ENCODE measurements at regions not wholly inside any gene's neighbourhood (a gene's known extent, or its start where the extent isn't known, plus 50 kb on each side); places are given as distances from the start of the nearest gene placed in this dataset.
A peak's percentile ranks its signal among the peaks of the same experiment; 100 is the strongest.

DNA sequence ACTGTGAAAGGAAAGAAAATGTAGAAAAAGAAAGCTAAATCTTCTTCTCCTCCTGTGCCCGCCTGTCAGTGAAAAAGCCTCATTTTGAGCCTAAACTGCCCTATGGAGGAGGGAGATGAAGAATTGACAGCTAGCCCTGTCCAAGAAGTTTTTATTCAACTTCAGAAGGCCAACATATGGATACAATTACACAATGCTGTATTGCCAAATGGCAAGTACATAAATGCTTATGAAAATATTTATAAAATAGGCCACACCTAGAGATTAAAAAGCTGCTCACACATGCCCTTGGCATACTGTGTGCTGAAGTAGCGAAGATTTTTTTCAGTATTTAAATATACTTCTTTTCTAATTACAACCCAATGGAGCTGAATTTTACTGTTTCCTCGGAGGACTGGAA, 65.1 kb upstream of the NEBL start:
- no peak for DNase-seq (ENCODE audit: insufficient read length, low spot score)
- FAIRE-seq, result no peak
- TF ChIP-seq POLR2A (IDR thresholded peaks at IDR 0.05; ENCODE audit: low read depth, low read length), result no peak
- no peak for TF ChIP-seq POU2F2 (IDR thresholded peaks at IDR 0.05; ENCODE audit: low read depth, low read length)

- TF ChIP-seq PAX5 (IDR thresholded peaks at IDR 0.05; ENCODE audit: insufficient read depth, low read length, severe bottlenecking), result no peak
- no peak for TF ChIP-seq POU2F2 (IDR thresholded peaks at IDR 0.05; ENCODE audit: low read depth, low read length)
- no peak for TF ChIP-seq POLR2AphosphoS5 (IDR thresholded peaks at IDR 0.05; ENCODE audit: low read depth, low read length)
- no peak for TF ChIP-seq TAF1 (IDR thresholded peaks at IDR 0.05; ENCODE audit: low read depth, low read length)
- TF ChIP-seq SPI1 (IDR thresholded peaks at IDR 0.05; ENCODE audit: low read depth, low read length), result no peak
- no peak for TF ChIP-seq POLR2A (IDR thresholded peaks at IDR 0.05; ENCODE audit: low read depth, low read length)
- FAIRE-seq, result no peak
- no peak for DNase-seq (ENCODE audit: insufficient read length, low spot score)
Measured at GRCh38 chr10:20959242-20959641, 62.1 kb upstream of the NEBL start.

GRCh38 chr10:20958764-20959163, 61.7 kb upstream of the NEBL start:
- no peak for DNase-seq (ENCODE audit: insufficient read length, low spot score)
- no peak for FAIRE-seq
- TF ChIP-seq PAX5 (IDR thresholded peaks at IDR 0.05; ENCODE audit: insufficient read depth, low read length, severe bottlenecking) (no peak), POLR2A (IDR thresholded peaks at IDR 0.05; ENCODE audit: low read depth, low read length) (no peak), TAF1 (IDR thresholded peaks at IDR 0.05; ENCODE audit: low read depth, low read length) (no peak), POLR2AphosphoS5 (IDR thresholded peaks at IDR 0.05; ENCODE audit: low read depth, low read length) (no peak), POU2F2 (IDR thresholded peaks at IDR 0.05; ENCODE audit: low read depth, low read length) (no peak), SPI1 (IDR thresholded peaks at IDR 0.05; ENCODE audit: low read depth, low read length) (no peak)

DNA sequence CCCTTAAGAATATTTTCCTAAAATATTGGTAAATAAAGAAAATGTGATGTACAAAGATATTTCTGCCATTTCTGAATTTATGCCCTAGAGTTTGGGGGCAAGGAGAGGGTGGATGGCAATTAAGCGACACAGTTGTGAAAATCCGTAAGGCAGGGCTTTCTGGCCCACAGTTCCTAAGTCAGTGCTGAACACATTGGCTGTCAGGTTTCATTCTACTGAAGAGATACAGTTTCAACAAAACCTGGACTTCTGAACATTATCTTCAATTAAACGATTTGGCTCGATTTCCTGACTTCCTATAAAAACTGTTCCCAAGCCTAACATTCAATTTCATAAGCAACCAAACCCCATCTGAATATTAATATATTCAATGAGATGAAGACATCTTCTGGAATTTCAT, 61.1 kb upstream of the NEBL start:
- no peak for FAIRE-seq

DNA sequence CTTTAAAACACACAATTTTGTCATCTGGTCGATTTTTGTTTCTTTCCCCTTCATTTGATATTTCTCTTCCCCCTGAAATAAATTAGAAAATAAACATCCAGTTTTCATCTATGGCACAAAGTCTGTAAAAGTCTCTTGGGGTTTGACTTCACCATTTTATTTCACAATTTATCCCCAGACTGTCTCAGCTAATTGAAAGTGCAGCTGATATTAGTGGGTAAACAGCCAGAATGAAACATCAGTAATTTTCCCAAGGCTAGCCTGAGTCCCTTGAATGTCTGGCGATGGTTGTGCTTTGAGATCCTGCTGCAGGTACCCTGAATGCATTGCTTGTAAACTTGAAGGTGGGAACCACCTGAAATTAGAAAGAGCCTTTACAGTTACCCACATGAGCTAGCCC, 60.6 kb upstream of the NEBL start:
- DNase-seq (ENCODE audit: insufficient read length, low spot score), result no peak
- TF ChIP-seq TAF1 (IDR thresholded peaks at IDR 0.05; ENCODE audit: low read depth, low read length), result no peak
- TF ChIP-seq PAX5 (IDR thresholded peaks at IDR 0.05; ENCODE audit: insufficient read depth, low read length, severe bottlenecking), result no peak
- no peak for TF ChIP-seq SPI1 (IDR thresholded peaks at IDR 0.05; ENCODE audit: low read depth, low read length)
- TF ChIP-seq POU2F2 (IDR thresholded peaks at IDR 0.05; ENCODE audit: low read depth, low read length), result no peak
- no peak for TF ChIP-seq POLR2A (IDR thresholded peaks at IDR 0.05; ENCODE audit: low read depth, low read length)
- no peak for TF ChIP-seq POLR2AphosphoS5 (IDR thresholded peaks at IDR 0.05; ENCODE audit: low read depth, low read length)
- FAIRE-seq, result no peak

More for the DNA sequence above, 61.1 kb upstream of the NEBL start:
- TF ChIP-seq POLR2AphosphoS5 (IDR thresholded peaks at IDR 0.05; ENCODE audit: low read depth, low read length), result no peak
- TF ChIP-seq PAX5 (IDR thresholded peaks at IDR 0.05; ENCODE audit: insufficient read depth, low read length, severe bottlenecking), result no peak
- no peak for TF ChIP-seq TAF1 (IDR thresholded peaks at IDR 0.05; ENCODE audit: low read depth, low read length)
- no peak for TF ChIP-seq POU2F2 (IDR thresholded peaks at IDR 0.05; ENCODE audit: low read depth, low read length)
- no peak for TF ChIP-seq POLR2A (IDR thresholded peaks at IDR 0.05; ENCODE audit: low read depth, low read length)
- TF ChIP-seq SPI1 (IDR thresholded peaks at IDR 0.05; ENCODE audit: low read depth, low read length), result no peak
- no peak for DNase-seq (ENCODE audit: insufficient read length, low spot score)

- DNase-seq (ENCODE audit: insufficient read length, low spot score) (no peak), FAIRE-seq (no peak)
- TF ChIP-seq POLR2AphosphoS5 (IDR thresholded peaks at IDR 0.05; ENCODE audit: low read depth, low read length), result no peak
- TF ChIP-seq POU2F2 (IDR thresholded peaks at IDR 0.05; ENCODE audit: low read depth, low read length), result no peak
- TF ChIP-seq POLR2A (IDR thresholded peaks at IDR 0.05; ENCODE audit: low read depth, low read length), result no peak
- no peak for TF ChIP-seq TAF1 (IDR thresholded peaks at IDR 0.05; ENCODE audit: low read depth, low read length)
- no peak for TF ChIP-seq PAX5 (IDR thresholded peaks at IDR 0.05; ENCODE audit: insufficient read depth, low read length, severe bottlenecking)
- TF ChIP-seq SPI1 (IDR thresholded peaks at IDR 0.05; ENCODE audit: low read depth, low read length), result no peak
Measured at GRCh38 chr10:20956843-20957242, 59.7 kb upstream of the NEBL start.

DNA sequence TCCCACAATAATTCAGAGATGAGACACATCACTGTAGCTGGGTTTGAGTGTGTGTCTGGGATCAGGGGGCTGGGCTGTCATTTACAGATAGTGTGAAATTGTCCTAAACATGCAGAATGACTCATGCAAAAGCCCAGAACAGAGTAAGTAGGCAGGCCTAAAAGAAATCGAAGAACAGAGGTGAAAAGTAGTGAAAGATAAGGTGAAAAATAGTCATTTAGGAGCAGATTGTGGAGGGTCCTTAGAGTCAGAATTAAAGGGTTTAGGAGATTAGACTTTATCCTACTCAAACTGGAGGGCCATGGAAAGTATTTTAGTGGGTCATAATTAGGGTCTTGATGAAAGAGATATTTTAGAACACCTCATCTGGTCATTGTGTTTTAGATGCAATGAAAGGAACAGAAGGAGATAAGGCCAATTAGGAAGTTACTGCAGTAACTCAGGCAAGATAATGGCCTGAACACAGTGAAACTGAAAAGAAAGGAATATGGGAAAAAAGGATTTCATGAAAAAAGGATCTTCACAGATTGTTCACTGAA, 58.3 kb upstream of the NEBL start:
- TF ChIP-seq POLR2A (IDR thresholded peaks at IDR 0.05; ENCODE audit: low read depth, low read length), result no peak
- TF ChIP-seq TAF1 (IDR thresholded peaks at IDR 0.05; ENCODE audit: low read depth, low read length), result no peak
- TF ChIP-seq SPI1 (IDR thresholded peaks at IDR 0.05; ENCODE audit: low read depth, low read length), result no peak
- DNase-seq (ENCODE audit: insufficient read length, low spot score) (no peak), FAIRE-seq (no peak)

- no peak for TF ChIP-seq PAX5 (IDR thresholded peaks at IDR 0.05; ENCODE audit: insufficient read depth, low read length, severe bottlenecking)
- no peak for TF ChIP-seq TAF1 (IDR thresholded peaks at IDR 0.05; ENCODE audit: low read depth, low read length)
- no peak for TF ChIP-seq POU2F2 (IDR thresholded peaks at IDR 0.05; ENCODE audit: low read depth, low read length)
- TF ChIP-seq POLR2AphosphoS5 (IDR thresholded peaks at IDR 0.05; ENCODE audit: low read depth, low read length), result no peak
- no peak for TF ChIP-seq POLR2A (IDR thresholded peaks at IDR 0.05; ENCODE audit: low read depth, low read length)
- no peak for TF ChIP-seq SPI1 (IDR thresholded peaks at IDR 0.05; ENCODE audit: low read depth, low read length)
- FAIRE-seq (no peak), DNase-seq (ENCODE audit: insufficient read length, low spot score) (no peak)
Measured at GRCh38 chr10:20954519-20954918, 57.4 kb upstream of the NEBL start.

GRCh38 chr10:20953120-20953519, 56.0 kb upstream of the NEBL start:
- no peak for TF ChIP-seq POLR2AphosphoS5 (IDR thresholded peaks at IDR 0.05; ENCODE audit: low read depth, low read length)
- TF ChIP-seq POLR2A (IDR thresholded peaks at IDR 0.05; ENCODE audit: low read depth, low read length), result no peak
- TF ChIP-seq PAX5 (IDR thresholded peaks at IDR 0.05; ENCODE audit: insufficient read depth, low read length, severe bottlenecking), result no peak
- no peak for TF ChIP-seq POU2F2 (IDR thresholded peaks at IDR 0.05; ENCODE audit: low read depth, low read length)
- no peak for TF ChIP-seq SPI1 (IDR thresholded peaks at IDR 0.05; ENCODE audit: low read depth, low read length)
- TF ChIP-seq TAF1 (IDR thresholded peaks at IDR 0.05; ENCODE audit: low read depth, low read length), result no peak
- FAIRE-seq, result no peak
- no peak for DNase-seq (ENCODE audit: insufficient read length, low spot score)

DNA sequence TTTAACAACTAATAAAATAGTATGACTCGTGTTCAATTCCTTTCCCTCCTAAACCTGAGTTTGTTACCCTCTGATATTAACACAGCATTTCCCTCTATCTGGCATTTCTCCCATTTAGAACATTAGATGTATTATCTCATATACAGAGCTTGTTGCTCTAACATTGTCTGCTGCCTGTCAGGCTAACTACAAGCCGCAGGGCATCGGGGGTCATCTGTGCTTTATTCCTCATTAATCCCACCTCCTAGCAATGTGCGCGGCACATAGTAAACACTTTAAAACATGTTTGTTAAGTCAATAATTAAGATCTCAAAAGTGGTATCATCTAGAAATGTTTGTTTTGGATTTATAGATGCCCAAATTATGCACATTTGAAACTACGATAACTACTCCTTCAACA, 52.9 kb upstream of the NEBL start:
- no peak for TF ChIP-seq PAX5 (IDR thresholded peaks at IDR 0.05; ENCODE audit: insufficient read depth, low read length, severe bottlenecking)
- TF ChIP-seq POLR2A (IDR thresholded peaks at IDR 0.05; ENCODE audit: low read depth, low read length), result no peak
- TF ChIP-seq SPI1 (IDR thresholded peaks at IDR 0.05; ENCODE audit: low read depth, low read length), result no peak
- no peak for TF ChIP-seq POU2F2 (IDR thresholded peaks at IDR 0.05; ENCODE audit: low read depth, low read length)
- TF ChIP-seq POLR2AphosphoS5 (IDR thresholded peaks at IDR 0.05; ENCODE audit: low read depth, low read length), result no peak
- no peak for TF ChIP-seq TAF1 (IDR thresholded peaks at IDR 0.05; ENCODE audit: low read depth, low read length)
- FAIRE-seq (peak; percentile 64), DNase-seq (ENCODE audit: insufficient read length, low spot score) (no peak)

Data from GM12891 (cell line).